Endothelial cell (in vitro differentiated cells): ENCODE measurements at regions not wholly inside any gene's neighbourhood (a gene's known extent, or its start where the extent isn't known, plus 50 kb on each side); places are given as distances from the start of the nearest gene placed in this dataset.

ENCODE experiments used
- DNase-seq: peaks from one replicate; pipeline ENCODE4 v3.0.0; 2021; ENCODE audit warnings: low spot score
- H3K27ac Mint-ChIP-seq: one replicate; pipeline ENCODE4 v1.8.0; 2021; ENCODE audit warnings: mixed read lengths, inconsistent platforms; ENCODE audit not compliant: unreplicated experiment
- H3K27me3 Mint-ChIP-seq: one replicate; pipeline ENCODE4 v1.8.0; 2021; ENCODE audit warnings: mild to moderate bottlenecking, moderate library complexity, mixed read lengths, inconsistent platforms; ENCODE audit not compliant: unreplicated experiment
- H3K36me3 Mint-ChIP-seq: one replicate; pipeline ENCODE4 v1.8.0; 2021; ENCODE audit warnings: mild to moderate bottlenecking, low read depth, mixed read lengths, inconsistent platforms; ENCODE audit not compliant: unreplicated experiment
- H3K4me1 Mint-ChIP-seq: one replicate; pipeline ENCODE4 v1.8.0; 2021; ENCODE audit warnings: mild to moderate bottlenecking, mixed read lengths, inconsistent platforms; ENCODE audit not compliant: unreplicated experiment
- H3K4me3 Mint-ChIP-seq: one replicate; pipeline ENCODE4 v1.8.0; 2021; ENCODE audit warnings: mild to moderate bottlenecking, mixed read lengths, inconsistent platforms; ENCODE audit not compliant: unreplicated experiment
- H3K9me3 Mint-ChIP-seq: one replicate; pipeline ENCODE4 v1.8.0; 2021; ENCODE audit warnings: mixed read lengths, inconsistent platforms; ENCODE audit not compliant: unreplicated experiment
- CTCF ChIP-seq: fragments of 200-600 bp; sonication (generic); IDR thresholded peaks from one replicate; pipeline ENCODE4 v1.5.0; 2021; ENCODE audit warnings: antibody characterized with exemption; ENCODE audit not compliant: unreplicated experiment

- no peak for TF ChIP-seq CTCF
- Mint-ChIP-seq H3K27me3 (peaks cover 1% of the 10 kb centered on the region), H3K9me3 (no peaks in the 10 kb centered on the region), H3K36me3 (no peaks in the 10 kb centered on the region), H3K4me1 (no peaks in the 10 kb centered on the region), H3K27ac (no peak overlapping the region), H3K4me3 (no peak overlapping the region)
- no peak for DNase-seq
Observed at GRCh38 chr12:74148849-74149248, 388.8 kb upstream of the ATXN7L3B start.

GRCh38 chr12:74152370-74152769 is 385.3 kb upstream of the ATXN7L3B start:
- no peak for DNase-seq
- no peaks in the 10 kb centered on the region for H3K36me3 Mint-ChIP-seq
- H3K27me3 Mint-ChIP-seq: no peaks in the 10 kb centered on the region
- no peak for TF ChIP-seq CTCF
- no peak overlapping the region for H3K4me3 Mint-ChIP-seq
- no peaks in the 10 kb centered on the region for H3K9me3 Mint-ChIP-seq
- H3K27ac Mint-ChIP-seq: no peak overlapping the region
- no peaks in the 10 kb centered on the region for H3K4me1 Mint-ChIP-seq

- Mint-ChIP-seq H3K27ac (no peak overlapping the region), H3K27me3 (no peaks in the 10 kb centered on the region), H3K4me1 (no peaks in the 10 kb centered on the region), H3K36me3 (no peaks in the 10 kb centered on the region), H3K9me3 (no peaks in the 10 kb centered on the region), H3K4me3 (no peak overlapping the region)
- TF ChIP-seq CTCF: no peak
- DNase-seq: no peak
Observed at GRCh38 chr12:74166096-74166495, 371.5 kb upstream of the ATXN7L3B start.

GRCh38 chr12:74169607-74170006 is 368.0 kb upstream of the ATXN7L3B start:
- no peaks in the 10 kb centered on the region for H3K27me3 Mint-ChIP-seq
- no peak for TF ChIP-seq CTCF
- H3K4me1 Mint-ChIP-seq: no peaks in the 10 kb centered on the region
- no peak overlapping the region for H3K27ac Mint-ChIP-seq
- DNase-seq: no peak
- no peaks in the 10 kb centered on the region for H3K36me3 Mint-ChIP-seq
- H3K9me3 Mint-ChIP-seq: no peaks in the 10 kb centered on the region
- H3K4me3 Mint-ChIP-seq: no peak overlapping the region

- no peak overlapping the region for H3K27ac Mint-ChIP-seq
- no peak overlapping the region for H3K4me3 Mint-ChIP-seq
- DNase-seq: no peak
- no peak for TF ChIP-seq CTCF
- H3K4me1 Mint-ChIP-seq: no peaks in the 10 kb centered on the region
- H3K9me3 Mint-ChIP-seq: no peaks in the 10 kb centered on the region
- no peaks in the 10 kb centered on the region for H3K36me3 Mint-ChIP-seq
- H3K27me3 Mint-ChIP-seq: no peaks in the 10 kb centered on the region
Observed at GRCh38 chr12:74170645-74171477, 366.8 kb upstream of the ATXN7L3B start.
